H1 (cell line): ENCODE measurements at regions not wholly inside any gene's neighbourhood (a gene's known extent, or its start where the extent isn't known, plus 50 kb on each side); places are given as distances from the start of the nearest gene placed in this dataset.

Experiments
- CTCF ChIA-PET: fragments of 300-600 bp; sonication (Branson Sonifier 250); formaldehyde crosslinking; loops from one replicate; lab custom pipeline; 2021; ENCODE audit not compliant: partially characterized antibody; lab: Charles Lee
- POLR2A ChIA-PET: fragments of 300-600 bp; sonication (Branson Sonifier 250); formaldehyde crosslinking; loops from one replicate; lab custom pipeline; 2021; ENCODE audit warnings: inconsistent platforms; ENCODE audit not compliant: partially characterized antibody; lab: Charles Lee
- DNase-seq, 2 experiments: peaks; one replicate each; pipeline versions ENCODE4 v3.0.0 to v3.0.0-alpha.2; 2010 to 2022; ENCODE audit warnings: low spot score in 2 of 2, low read depth in 1 of 2, mixed read lengths in 1 of 2
- FAIRE-seq: peaks from 2 replicates; lab custom pipeline; 2011; peaks lifted over from hg19 to GRCh38; lab: Jason Lieb, UNC
- H2AFZ ChIP-seq: 2 replicates; pipeline ENCODE4 v1.8.1; 2012; ENCODE audit warnings: low read length, inconsistent platforms
- H2AK5ac ChIP-seq: 2 replicates; pipeline ENCODE4 v1.6.1; 2013; ENCODE audit warnings: low read depth, low read length
- H2BK120ac ChIP-seq: replicated peaks from 2 replicates; pipeline ENCODE3; 2013; ENCODE audit warnings: low read depth, low read length, inconsistent platforms
- H2BK12ac ChIP-seq: 2 replicates; pipeline ENCODE4 v1.6.1; 2013; ENCODE audit warnings: low read depth, low read length
- H2BK15ac ChIP-seq: 2 replicates; pipeline ENCODE4 v1.6.1; 2013; ENCODE audit warnings: low read length
- H2BK20ac ChIP-seq: 2 replicates; pipeline ENCODE4 v1.6.1; 2013; ENCODE audit warnings: low read length
- H2BK5ac ChIP-seq: 2 replicates; pipeline ENCODE4 v1.6.1; 2013; ENCODE audit warnings: low read depth, low read length
- H3K14ac ChIP-seq: 2 replicates; pipeline ENCODE4 v1.6.1; 2013; ENCODE audit warnings: inconsistent platforms; ENCODE audit not compliant: insufficient read length
- H3K18ac ChIP-seq: 2 replicates; pipeline ENCODE4 v1.6.1; 2013; ENCODE audit warnings: low read length; ENCODE audit errors: extremely low read depth
- H3K23ac ChIP-seq: 2 replicates; pipeline ENCODE4 v1.6.1; 2013; ENCODE audit warnings: inconsistent platforms; ENCODE audit not compliant: insufficient read length
- H3K23me2 ChIP-seq: 2 replicates; pipeline ENCODE4 v1.6.1; 2013; ENCODE audit warnings: low read depth, low read length
- H3K27ac ChIP-seq: 2 replicates; pipeline ENCODE4 v1.6.1; 2011; ENCODE audit warnings: low read depth, low read length, inconsistent platforms
- H3K27me3 ChIP-seq, 4 experiments: replicated peaks in 1 of 4; 1 replicate in 1 of 4; 2 replicates in 3 of 4; pipeline versions ENCODE4 v1.6.1 to v1.8.1; 2011 to 2013; ENCODE audit warnings: low read length in 3 of 4, mild to moderate bottlenecking in 3 of 4, inconsistent platforms in 2 of 4, mixed read lengths in 2 of 4, moderate library complexity in 1 of 4; ENCODE audit not compliant: control insufficient read depth in 3 of 4, insufficient read depth in 3 of 4; ENCODE audit errors: extremely low read depth in 1 of 4
- H3K36me3 ChIP-seq, 4 experiments: 2 replicates each; pipeline versions ENCODE4 v1.6.1 to v1.8.1; 2011 to 2013; ENCODE audit warnings: mild to moderate bottlenecking in 4 of 4, low read length in 3 of 4, moderate library complexity in 2 of 4, control low read depth in 1 of 4, inconsistent platforms in 1 of 4; ENCODE audit not compliant: insufficient read depth in 4 of 4, control insufficient read depth in 2 of 4
- H3K4ac ChIP-seq: replicated peaks from 2 replicates; pipeline ENCODE3; 2013; ENCODE audit warnings: low read length, low read depth, mixed read lengths, inconsistent platforms; ENCODE audit not compliant: insufficient read length
- H3K4me1 ChIP-seq, 4 experiments: replicated peaks in 1 of 4; 1 replicate in 1 of 4; 2 replicates in 3 of 4; pipeline versions ENCODE4 v1.6.1 to v1.8.1; 2011 to 2013; ENCODE audit warnings: low read length in 3 of 4, inconsistent platforms in 2 of 4, mixed read lengths in 1 of 4; ENCODE audit not compliant: insufficient read depth in 4 of 4, control insufficient read depth in 3 of 4
- H3K4me2 ChIP-seq, 2 experiments: 2 replicates each; pipeline versions ENCODE4 v1.6.1 to v1.8.1; 2011 to 2013; ENCODE audit warnings: low read depth in 2 of 2, low read length in 2 of 2, control low read depth in 1 of 2, inconsistent platforms in 1 of 2, mild to moderate bottlenecking in 1 of 2; ENCODE audit not compliant: insufficient read depth in 1 of 2
- H3K4me3 ChIP-seq, 4 experiments: fragments of 200-600, 300-600 bp in 1 of 4; sonication (generic), shearing (Covaris generic), sonication (Bioruptor Twin) in 1 of 4; 2 replicates each; pipeline versions ENCODE4 v1.5.1 to v1.8.1; 2011 to 2016; ENCODE audit warnings: low read length in 4 of 4, low read depth in 3 of 4, control low read depth in 2 of 4, inconsistent platforms in 2 of 4, mild to moderate bottlenecking in 2 of 4, mixed read lengths in 1 of 4, moderate library complexity in 1 of 4; ENCODE audit not compliant: insufficient read depth in 2 of 4; ENCODE audit errors: extremely low read depth in 1 of 4
- H3K56ac ChIP-seq: replicated peaks from 2 replicates; pipeline ENCODE3; 2013; ENCODE audit warnings: low read depth, mild to moderate bottlenecking, mixed read lengths, low read length, inconsistent platforms; ENCODE audit not compliant: insufficient read length
- H3K79me1 ChIP-seq: 2 replicates; pipeline ENCODE4 v1.6.1; 2013; ENCODE audit warnings: low read depth, low read length, control low read depth
- H3K79me2 ChIP-seq, 2 experiments: 2 replicates each; pipeline versions ENCODE4 v1.6.1 to v1.8.1; 2012 to 2013; ENCODE audit warnings: low read length in 2 of 2, mild to moderate bottlenecking in 2 of 2, inconsistent platforms in 1 of 2; ENCODE audit not compliant: insufficient read depth in 2 of 2, control insufficient read depth in 1 of 2
- H3K9ac ChIP-seq, 4 experiments: replicated peaks in 1 of 4; 1 replicate in 1 of 4; 2 replicates in 3 of 4; pipeline versions ENCODE4 v1.6.1 to v1.8.1; 2011 to 2013; ENCODE audit warnings: low read depth in 3 of 4, low read length in 3 of 4, control low read depth in 2 of 4, mild to moderate bottlenecking in 2 of 4, moderate library complexity in 2 of 4, inconsistent platforms in 1 of 4; ENCODE audit errors: extremely low read depth in 1 of 4
- H3K9me3 ChIP-seq, 2 experiments: 2 replicates each; pipeline versions ENCODE4 v1.6.1 to v1.8.1; 2012 to 2013; ENCODE audit warnings: mild to moderate bottlenecking in 2 of 2, moderate library complexity in 2 of 2, control low read depth in 1 of 2, inconsistent platforms in 1 of 2, low read depth in 1 of 2, low read length in 1 of 2, mixed read lengths in 1 of 2; ENCODE audit not compliant: insufficient read depth in 2 of 2
- H4K20me1 ChIP-seq, 2 experiments: replicated peaks in 1 of 2; 2 replicates each; pipeline versions ENCODE3 to v1.8.1; 2011 to 2013; ENCODE audit warnings: inconsistent platforms in 2 of 2, low read length in 2 of 2, mild to moderate bottlenecking in 1 of 2; ENCODE audit not compliant: insufficient read depth in 2 of 2, control insufficient read depth in 1 of 2
- H4K5ac ChIP-seq: 2 replicates; pipeline ENCODE4 v1.6.1; 2013; ENCODE audit warnings: low read length, low read depth, mixed read lengths, inconsistent platforms; ENCODE audit not compliant: insufficient read length
- H4K8ac ChIP-seq: 2 replicates; pipeline ENCODE4 v1.8.0; 2013; ENCODE audit warnings: mild to moderate bottlenecking, moderate library complexity, low read length, inconsistent platforms; ENCODE audit not compliant: insufficient read depth; ENCODE audit errors: extremely low read depth
- H4K91ac ChIP-seq: replicated peaks from 2 replicates; pipeline ENCODE3; 2013; ENCODE audit warnings: low read length, mixed read lengths, inconsistent platforms; ENCODE audit not compliant: insufficient read length
- CBX8 ChIP-seq: fragments of 300-800, 300-1000 bp; sonication (generic); IDR thresholded peaks from 2 replicates; pipeline ENCODE4 v1.7.1; 2016; ENCODE audit warnings: low read depth, low read length, borderline replicate concordance
- GTF2F1 ChIP-seq: IDR thresholded peaks from 2 replicates; pipeline ENCODE4 v1.6.1; 2012; ENCODE audit warnings: low read depth, low read length, improper control_type of control experiment, borderline replicate concordance
- JUND ChIP-seq: IDR thresholded peaks from 2 replicates; pipeline ENCODE4 v1.6.1; 2011; ENCODE audit warnings: mild to moderate bottlenecking, improper control_type of control experiment, low read length
- WGBS, 2 experiments: shearing (Covaris generic) in 1 of 2; methylation state at CpG; one replicate each; pipeline versions ENCODE4 v1.1.6 to v1.1.7; 2013 to 2015; ENCODE audit warnings: low lambda C conversion rate in 2 of 2, mixed read lengths in 2 of 2, inconsistent platforms in 1 of 2, low coverage in 1 of 2, missing lambda C conversion rate in 1 of 2; ENCODE audit not compliant: insufficient replicate concordance in 2 of 2, insufficient coverage in 1 of 2, insufficient read length in 1 of 2; ENCODE audit errors: extremely low coverage in 1 of 2, missing lambda C conversion rate in 1 of 2; 5-methylcytosine and 5-hydroxymethylcytosine counted together

- Histone ChIP-seq H2BK15ac (no peak overlapping the region), H3K23ac (no peak overlapping the region), H3K56ac (no peak overlapping the region), H3K18ac (no peak overlapping the region), H3K14ac (no peak overlapping the region), H3K27ac (no peak overlapping the region), H3K4me1 (no peaks in the 10 kb centered on the region), H3K79me2 (no peaks in the 10 kb centered on the region), H3K9me3 (peaks cover 3% of the 10 kb centered on the region in 2 experiments; a peak in 1 of 4 replicates), H4K5ac (no peak overlapping the region), H4K8ac (no peak overlapping the region), H2BK12ac (no peak overlapping the region), H2BK120ac (no peak overlapping the region), H2AK5ac (no peak overlapping the region), H3K27me3 (no peaks in the 10 kb centered on the region), H2BK5ac (no peak overlapping the region), H3K4me2 (no peak overlapping the region), H2AFZ (no peak overlapping the region), H3K23me2 (no peaks in the 10 kb centered on the region; the same call in 1 of the 2 replicates), H2BK20ac (no peak overlapping the region), H3K4me3 (no peak overlapping the region), H3K4ac (no peak overlapping the region), H3K79me1 (no peaks in the 10 kb centered on the region), H4K91ac (no peak overlapping the region), H3K9ac (no peak overlapping the region), H3K36me3 (no peaks in the 10 kb centered on the region), H4K20me1 (no peaks in the 10 kb centered on the region)
- FAIRE-seq (no peak), DNase-seq (no peak)
- ChIA-PET POLR2A (interaction anchor here (1.0 kb wide), 1 partner anchor 49 kb away, joined by 3 read pairs; no protein-coding TSS in a partner anchor), CTCF (interaction anchor here (1.1 kb wide), 1 partner anchor 90 kb away, joined by 3 read pairs; no protein-coding TSS in a partner anchor)
- TF ChIP-seq CBX8: no peak
- TF ChIP-seq GTF2F1: no peak
- no peak for TF ChIP-seq JUND
- 100% methylated on average over 2 of the region's 2 CpGs; no CpG with 5 or more reads in 1 of the 2 experiments for WGBS, 2 experiments
Observed at GRCh38 chr3:31300456-31301443, 232.0 kb upstream of the STT3B start.
